ENCODE measurements at regions not wholly inside any gene's neighbourhood (a gene's known extent, or its start where the extent isn't known, plus 50 kb on each side); places are given as distances from the start of the nearest gene placed in this dataset.
A peak's percentile ranks its signal among the peaks of the same experiment; 100 is the strongest.

DNA sequence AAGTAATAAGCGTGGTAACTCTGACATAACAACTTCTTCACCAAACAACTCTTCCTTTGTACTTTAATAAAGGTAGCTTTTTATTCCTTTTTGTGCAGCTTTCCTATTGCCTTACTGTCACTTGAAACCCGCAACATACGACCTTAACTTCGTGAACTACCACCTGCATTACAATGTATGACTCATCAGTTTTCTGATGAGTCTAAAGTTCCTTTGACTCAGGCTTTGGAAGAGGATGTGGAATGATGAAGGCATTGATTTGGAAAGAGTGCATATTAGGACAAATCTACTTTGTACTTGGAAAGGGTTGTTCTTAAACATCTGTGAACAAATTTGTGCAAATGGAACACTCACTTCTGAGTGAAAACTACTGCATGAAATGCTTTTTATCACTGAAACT lies 1012.1 kb downstream of the TMEM182 start:
- FAIRE-seq (no peak), DNase-seq (ENCODE audit: low spot score) (peak; percentile 43), ATAC-seq (peak; percentile 61)
- Histone ChIP-seq H2AFZ (ENCODE audit: low read length) (no peak overlapping the region), H3K79me2 (ENCODE audit: insufficient read depth, low read length) (no peaks in the 10 kb centered on the region), H3K27ac (ENCODE audit: extremely low read length, insufficient read depth, low read length) (no peak overlapping the region), H4K20me1 (ENCODE audit: insufficient read depth, low read length) (no peaks in the 10 kb centered on the region), H3K9me3 (ENCODE audit: low read length) (peaks cover 70% of the 10 kb centered on the region), H3K4me2 (ENCODE audit: low read depth, low read length) (no peak overlapping the region), H3K36me3 (replicated peaks in 1 of 2; ENCODE audit: control insufficient read depth in 1 of 2, insufficient read depth in 2 of 2, low read length in 2 of 2) (no peaks in the 10 kb centered on the region), H3K4me1 (ENCODE audit: insufficient read depth, low read length) (no peaks in the 10 kb centered on the region), H3K27me3 (ENCODE audit: control insufficient read depth in 1 of 2, insufficient read depth in 2 of 2, low read length in 2 of 2) (no peaks in the 10 kb centered on the region), H3K9ac (ENCODE audit: insufficient read depth, low read depth, low read length) (no peak overlapping the region), H3K4me3 (replicated peaks in 1 of 3; ENCODE audit: insufficient read depth in 1 of 3, low read depth in 2 of 3, low read length in 3 of 3) (no peak overlapping the region)
- no TSS peak for BruUV-seq (replicated peaks)
- in situ Hi-C loops (cut with HindIII; ENCODE audit: extremely low pct_ligation_motif_present, low pct_unique_long_range_greater_than_20kb) = no loop called here
- ChIA-PET CTCF (ENCODE audit: low intra/inter-chr PET ratio, low total read pairs) (no interaction called here), POLR2A (no interaction called here)
- intact Hi-C loops (cut with micrococcal nuclease; ENCODE audit: unreplicated experiment) = no loop called here
- WGBS (ENCODE audit: low lambda C conversion rate) = under 1% methylated on average over 4 of the region's 4 CpGs
- TF ChIP-seq ZNF235 (CRISPR knock-in tag; IDR thresholded peaks at IDR 0.05; ENCODE audit: borderline replicate concordance) (no peak), SCMH1 (CRISPR knock-in tag; IDR thresholded peaks at IDR 0.05; ENCODE audit: borderline replicate concordance) (no peak), ATF7-NPFF (CRISPR knock-in tag; IDR thresholded peaks at IDR 0.05; ENCODE audit: low read depth) (no peak), MAFK (conservative IDR thresholded peaks at IDR 0.05 in 1 of 2, IDR thresholded peaks at IDR 0.05 in 1 of 2; ENCODE audit: low read length in 2 of 2) (peak; percentile 93 to 97), FOSL2 (CRISPR knock-in tag; IDR thresholded peaks at IDR 0.05) (peak; percentile 66), NKX3-1 (CRISPR knock-in tag; IDR thresholded peaks at IDR 0.05) (no peak), ZNF383 (CRISPR knock-in tag; IDR thresholded peaks at IDR 0.05; ENCODE audit: borderline replicate concordance) (no peak), MAFG (CRISPR knock-in tag; IDR thresholded peaks at IDR 0.05) (peak; percentile 41; the same call in 1 of the 2 replicates), ZNF234 (CRISPR knock-in tag; conservative IDR thresholded peaks at IDR 0.05) (no peak), MTF2 (CRISPR knock-in tag; IDR thresholded peaks at IDR 0.05; ENCODE audit: borderline replicate concordance) (no peak), SNRNP70 (IDR thresholded peaks at IDR 0.05; ENCODE audit: low read depth, low read length) (no peak), ZNF674 (CRISPR knock-in tag; IDR thresholded peaks at IDR 0.05; ENCODE audit: low read depth) (no peak)
- TF ChIP-seq, protein P1, sequence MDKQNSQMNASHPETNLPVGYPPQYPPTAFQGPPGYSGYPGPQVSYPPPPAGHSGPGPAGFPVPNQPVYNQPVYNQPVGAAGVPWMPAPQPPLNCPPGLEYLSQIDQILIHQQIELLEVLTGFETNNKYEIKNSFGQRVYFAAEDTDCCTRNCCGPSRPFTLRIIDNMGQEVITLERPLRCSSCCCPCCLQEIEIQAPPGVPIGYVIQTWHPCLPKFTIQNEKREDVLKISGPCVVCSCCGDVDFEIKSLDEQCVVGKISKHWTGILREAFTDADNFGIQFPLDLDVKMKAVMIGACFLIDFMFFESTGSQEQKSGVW (CRISPR knock-in tag; IDR thresholded peaks at IDR 0.05; ENCODE audit: borderline replicate concordance) = no peak
- TF ChIP-seq, protein P2, sequence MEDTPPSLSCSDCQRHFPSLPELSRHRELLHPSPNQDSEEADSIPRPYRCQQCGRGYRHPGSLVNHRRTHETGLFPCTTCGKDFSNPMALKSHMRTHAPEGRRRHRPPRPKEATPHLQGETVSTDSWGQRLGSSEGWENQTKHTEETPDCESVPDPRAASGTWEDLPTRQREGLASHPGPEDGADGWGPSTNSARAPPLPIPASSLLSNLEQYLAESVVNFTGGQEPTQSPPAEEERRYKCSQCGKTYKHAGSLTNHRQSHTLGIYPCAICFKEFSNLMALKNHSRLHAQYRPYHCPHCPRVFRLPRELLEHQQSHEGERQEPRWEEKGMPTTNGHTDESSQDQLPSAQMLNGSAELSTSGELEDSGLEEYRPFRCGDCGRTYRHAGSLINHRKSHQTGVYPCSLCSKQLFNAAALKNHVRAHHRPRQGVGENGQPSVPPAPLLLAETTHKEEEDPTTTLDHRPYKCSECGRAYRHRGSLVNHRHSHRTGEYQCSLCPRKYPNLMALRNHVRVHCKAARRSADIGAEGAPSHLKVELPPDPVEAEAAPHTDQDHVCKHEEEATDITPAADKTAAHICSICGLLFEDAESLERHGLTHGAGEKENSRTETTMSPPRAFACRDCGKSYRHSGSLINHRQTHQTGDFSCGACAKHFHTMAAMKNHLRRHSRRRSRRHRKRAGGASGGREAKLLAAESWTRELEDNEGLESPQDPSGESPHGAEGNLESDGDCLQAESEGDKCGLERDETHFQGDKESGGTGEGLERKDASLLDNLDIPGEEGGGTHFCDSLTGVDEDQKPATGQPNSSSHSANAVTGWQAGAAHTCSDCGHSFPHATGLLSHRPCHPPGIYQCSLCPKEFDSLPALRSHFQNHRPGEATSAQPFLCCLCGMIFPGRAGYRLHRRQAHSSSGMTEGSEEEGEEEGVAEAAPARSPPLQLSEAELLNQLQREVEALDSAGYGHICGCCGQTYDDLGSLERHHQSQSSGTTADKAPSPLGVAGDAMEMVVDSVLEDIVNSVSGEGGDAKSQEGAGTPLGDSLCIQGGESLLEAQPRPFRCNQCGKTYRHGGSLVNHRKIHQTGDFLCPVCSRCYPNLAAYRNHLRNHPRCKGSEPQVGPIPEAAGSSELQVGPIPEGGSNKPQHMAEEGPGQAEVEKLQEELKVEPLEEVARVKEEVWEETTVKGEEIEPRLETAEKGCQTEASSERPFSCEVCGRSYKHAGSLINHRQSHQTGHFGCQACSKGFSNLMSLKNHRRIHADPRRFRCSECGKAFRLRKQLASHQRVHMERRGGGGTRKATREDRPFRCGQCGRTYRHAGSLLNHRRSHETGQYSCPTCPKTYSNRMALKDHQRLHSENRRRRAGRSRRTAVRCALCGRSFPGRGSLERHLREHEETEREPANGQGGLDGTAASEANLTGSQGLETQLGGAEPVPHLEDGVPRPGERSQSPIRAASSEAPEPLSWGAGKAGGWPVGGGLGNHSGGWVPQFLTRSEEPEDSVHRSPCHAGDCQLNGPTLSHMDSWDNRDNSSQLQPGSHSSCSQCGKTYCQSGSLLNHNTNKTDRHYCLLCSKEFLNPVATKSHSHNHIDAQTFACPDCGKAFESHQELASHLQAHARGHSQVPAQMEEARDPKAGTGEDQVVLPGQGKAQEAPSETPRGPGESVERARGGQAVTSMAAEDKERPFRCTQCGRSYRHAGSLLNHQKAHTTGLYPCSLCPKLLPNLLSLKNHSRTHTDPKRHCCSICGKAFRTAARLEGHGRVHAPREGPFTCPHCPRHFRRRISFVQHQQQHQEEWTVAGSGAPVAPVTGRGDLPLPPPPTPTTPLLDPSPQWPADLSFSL (CRISPR knock-in tag; IDR thresholded peaks at IDR 0.05) = no peak
- TF ChIP-seq, protein P3, sequence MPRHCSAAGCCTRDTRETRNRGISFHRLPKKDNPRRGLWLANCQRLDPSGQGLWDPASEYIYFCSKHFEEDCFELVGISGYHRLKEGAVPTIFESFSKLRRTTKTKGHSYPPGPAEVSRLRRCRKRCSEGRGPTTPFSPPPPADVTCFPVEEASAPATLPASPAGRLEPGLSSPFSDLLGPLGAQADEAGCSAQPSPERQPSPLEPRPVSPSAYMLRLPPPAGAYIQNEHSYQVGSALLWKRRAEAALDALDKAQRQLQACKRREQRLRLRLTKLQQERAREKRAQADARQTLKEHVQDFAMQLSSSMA (CRISPR knock-in tag; IDR thresholded peaks at IDR 0.05) = no peak
- TF ChIP-seq, protein P4, sequence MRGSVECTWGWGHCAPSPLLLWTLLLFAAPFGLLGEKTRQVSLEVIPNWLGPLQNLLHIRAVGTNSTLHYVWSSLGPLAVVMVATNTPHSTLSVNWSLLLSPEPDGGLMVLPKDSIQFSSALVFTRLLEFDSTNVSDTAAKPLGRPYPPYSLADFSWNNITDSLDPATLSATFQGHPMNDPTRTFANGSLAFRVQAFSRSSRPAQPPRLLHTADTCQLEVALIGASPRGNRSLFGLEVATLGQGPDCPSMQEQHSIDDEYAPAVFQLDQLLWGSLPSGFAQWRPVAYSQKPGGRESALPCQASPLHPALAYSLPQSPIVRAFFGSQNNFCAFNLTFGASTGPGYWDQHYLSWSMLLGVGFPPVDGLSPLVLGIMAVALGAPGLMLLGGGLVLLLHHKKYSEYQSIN (CRISPR knock-in tag; IDR thresholded peaks at IDR 0.05; ENCODE audit: borderline replicate concordance) = no peak

Data from HepG2 (cell line).